ENCODE measurements at regions not wholly inside any gene's neighbourhood (a gene's known extent, or its start where the extent isn't known, plus 50 kb on each side); places are given as distances from the start of the nearest gene placed in this dataset.

GRCh38 chr1:213908521-213908920 is 79.3 kb upstream of the PROX1 start:
- no peak for DNase-seq

- DNase-seq: no peak
Observed at GRCh38 chr1:213914392-213914791, 73.4 kb upstream of the PROX1 start.

- DNase-seq: no peak
Observed at GRCh38 chr1:213921311-213921710, 66.5 kb upstream of the PROX1 start.

- DNase-seq: no peak
Observed at GRCh38 chr1:213921712-213922111, 66.1 kb upstream of the PROX1 start.

GRCh38 chr1:213925531-213926182 is 62.1 kb upstream of the PROX1 start:
- DNase-seq: no peak

- no peak for DNase-seq
Observed at GRCh38 chr1:213927846-213928245, 59.9 kb upstream of the PROX1 start.

- DNase-seq: no peak
Observed at GRCh38 chr1:213929398-213929797, 58.4 kb upstream of the PROX1 start.

GRCh38 chr1:213931836-213932235 is 55.9 kb upstream of the PROX1 start:
- no peak for DNase-seq

GRCh38 chr1:213933336-213933735 is 54.4 kb upstream of the PROX1 start:
- no peak for DNase-seq

GRCh38 chr1:213934649-213935048 is 53.1 kb upstream of the PROX1 start:
- DNase-seq: no peak

GRCh38 chr1:213936571-213936970 is 51.2 kb upstream of the PROX1 start:
- DNase-seq: no peak
